T-helper 1 cell treated with Interleukin-12 subunit alpha and Interleukin-12 subunit beta and Interleukin-4 antibody, amounts not matched to agents 30 μg/mL and 1 μg/mL, for 36 hours (primary cell): ENCODE measurements at regions not wholly inside any gene's neighbourhood (a gene's known extent, or its start where the extent isn't known, plus 50 kb on each side); places are given as distances from the start of the nearest gene placed in this dataset.
"Not testable (repeated sequence)": the region's sequence is repeated elsewhere in the genome, so short reads cannot be mapped to it uniquely, and the experiment has no call there.

Source experiments
- H3K27ac Mint-ChIP-seq: one replicate; pipeline ENCODE4 v1.8.0; 2021; ENCODE audit warnings: mild to moderate bottlenecking, mixed read lengths
- H3K27me3 Mint-ChIP-seq: one replicate; pipeline ENCODE4 v1.8.0; 2021; ENCODE audit warnings: low read depth, mixed read lengths
- H3K36me3 Mint-ChIP-seq: one replicate; pipeline ENCODE4 v1.8.0; 2021; ENCODE audit warnings: low read depth, mixed read lengths
- H3K4me1 Mint-ChIP-seq: one replicate; pipeline ENCODE4 v1.8.0; 2021; ENCODE audit warnings: low read depth, mixed read lengths
- H3K4me3 Mint-ChIP-seq: one replicate; pipeline ENCODE4 v1.8.0; 2021; ENCODE audit warnings: mild to moderate bottlenecking, moderate library complexity, mixed read lengths
- H3K9me3 Mint-ChIP-seq: one replicate; pipeline ENCODE4 v1.8.0; 2021; ENCODE audit warnings: mixed read lengths

DNA sequence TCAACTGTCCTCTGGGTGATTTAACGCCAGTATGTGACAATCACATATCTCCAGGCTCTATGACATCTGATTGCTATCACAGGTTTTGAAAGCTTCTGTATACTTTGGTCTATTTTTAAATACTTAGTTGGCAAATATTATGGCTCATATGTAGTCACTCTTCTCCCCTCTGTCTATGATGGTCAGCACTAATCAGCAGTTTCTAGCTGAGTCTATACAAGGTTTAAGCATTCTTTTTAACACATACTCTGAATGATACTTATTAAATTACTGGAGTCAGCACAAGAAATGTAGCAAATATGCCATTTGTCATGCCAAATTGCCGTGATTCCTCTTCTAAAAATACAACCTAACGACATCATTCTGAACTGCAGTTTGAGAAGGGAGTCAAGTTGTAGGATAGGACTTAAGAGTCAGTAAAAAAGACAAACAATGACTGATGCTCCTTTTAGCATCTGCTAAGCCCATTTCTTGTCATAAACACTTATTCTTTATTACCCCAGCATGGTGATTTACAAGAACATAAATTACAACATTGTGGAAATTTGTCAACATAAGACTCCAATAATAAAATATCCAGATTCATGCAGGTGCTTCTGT is 947.8 kb downstream of the XPNPEP1 start:
- Mint-ChIP-seq H3K27ac (no peak overlapping the region), H3K4me3 (no peak overlapping the region)

DNA sequence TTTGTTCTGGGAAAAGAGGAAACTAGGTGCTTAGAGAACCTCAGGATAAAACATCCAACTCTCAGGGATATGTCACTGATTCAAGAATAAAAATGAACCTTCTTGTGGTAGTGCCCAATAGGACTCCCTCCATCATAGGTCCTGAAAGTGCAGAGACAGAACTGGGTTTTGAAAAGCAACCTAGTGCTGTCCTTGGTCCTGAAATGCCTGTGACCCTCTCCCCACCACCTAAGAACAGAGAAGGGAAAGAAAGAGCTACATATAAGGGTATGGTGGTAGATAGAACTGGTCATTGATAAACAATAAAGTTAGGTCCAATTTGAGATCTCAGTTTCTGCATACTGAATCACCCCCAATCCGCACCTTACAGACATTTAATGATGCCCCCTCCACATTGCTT is 953.3 kb downstream of the XPNPEP1 start:
- Mint-ChIP-seq H3K9me3 (peaks cover 11% of the 10 kb centered on the region), H3K27ac (no peak overlapping the region), H3K4me1 (no peaks in the 10 kb centered on the region), H3K36me3 (no peaks in the 10 kb centered on the region), H3K27me3 (no peaks in the 10 kb centered on the region), H3K4me3 (no peak overlapping the region)

More for the DNA sequence above, 947.8 kb downstream of the XPNPEP1 start:
- H3K36me3 Mint-ChIP-seq: no peaks in the 10 kb centered on the region
- peaks cover 11% of the 10 kb centered on the region for H3K9me3 Mint-ChIP-seq
- H3K4me1 Mint-ChIP-seq: no peaks in the 10 kb centered on the region
- no peaks in the 10 kb centered on the region for H3K27me3 Mint-ChIP-seq

DNA sequence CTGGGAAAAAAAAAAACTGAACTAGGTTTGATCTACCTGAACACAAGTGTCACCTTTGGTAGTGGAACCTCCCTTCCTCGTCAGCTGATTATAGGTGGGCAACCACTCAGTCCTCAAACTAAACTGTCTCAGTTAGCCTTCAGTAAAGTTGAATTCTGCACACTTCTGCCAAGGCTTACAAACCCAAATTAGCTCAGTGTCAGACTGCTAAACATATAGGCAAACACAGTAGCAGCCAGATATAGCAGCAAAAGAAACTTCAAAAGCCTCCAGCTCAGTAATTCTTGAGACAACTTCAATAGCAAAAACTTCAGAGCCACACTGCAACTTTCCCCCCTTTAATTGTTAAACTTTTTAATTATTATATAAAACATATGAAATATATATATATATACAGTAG is 956.9 kb downstream of the XPNPEP1 start:
- H3K9me3 Mint-ChIP-seq: peaks cover 10% of the 10 kb centered on the region
- H3K27me3 Mint-ChIP-seq: no peaks in the 10 kb centered on the region
- H3K4me1 Mint-ChIP-seq: no peaks in the 10 kb centered on the region
- no peak overlapping the region for H3K27ac Mint-ChIP-seq
- H3K36me3 Mint-ChIP-seq: no peaks in the 10 kb centered on the region
- H3K4me3 Mint-ChIP-seq: no peak overlapping the region

DNA sequence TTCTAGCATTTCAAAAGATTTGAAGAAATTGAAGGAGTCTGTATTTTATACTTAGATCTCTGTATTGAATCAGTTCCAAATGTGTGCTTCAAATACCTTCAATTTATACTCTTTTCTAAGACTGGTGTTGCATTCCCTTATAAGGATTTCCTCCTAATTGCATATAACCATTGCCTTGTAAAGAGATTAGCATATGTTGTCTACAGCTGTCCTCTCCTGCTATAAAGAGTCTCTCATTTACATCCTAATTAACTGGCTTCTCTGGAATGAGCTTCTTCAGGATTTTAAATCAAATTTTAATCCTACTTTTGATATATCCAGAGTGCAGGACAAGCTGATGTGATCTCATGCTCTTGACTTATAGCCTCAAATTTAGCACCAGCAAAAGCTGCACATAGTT is 957.3 kb downstream of the XPNPEP1 start:
- Mint-ChIP-seq H3K27me3 (no peaks in the 10 kb centered on the region), H3K9me3 (peaks cover 13% of the 10 kb centered on the region), H3K4me3 (no peak overlapping the region), H3K4me1 (no peaks in the 10 kb centered on the region), H3K27ac (no peak overlapping the region), H3K36me3 (no peaks in the 10 kb centered on the region)

DNA sequence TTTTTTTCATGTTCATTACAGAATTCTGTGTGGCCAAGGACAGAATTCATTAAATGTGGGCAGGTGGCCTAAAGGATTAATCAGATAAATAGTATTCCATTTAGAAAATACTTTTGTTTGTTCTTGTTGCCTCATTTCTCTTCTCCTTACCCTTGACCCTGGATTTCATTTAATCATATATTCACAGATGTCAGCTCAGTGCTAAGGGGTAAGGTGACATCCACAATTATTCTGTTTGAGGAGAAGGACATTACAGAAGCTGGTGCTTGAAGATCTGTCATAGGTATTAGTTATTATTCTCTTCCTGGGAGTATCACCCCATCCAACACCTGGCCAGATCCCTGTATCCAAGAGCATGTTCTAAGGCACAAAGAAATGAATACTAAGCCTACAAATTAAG is 961.1 kb downstream of the XPNPEP1 start:
- H3K4me1 Mint-ChIP-seq: no peaks in the 10 kb centered on the region
- no peaks in the 10 kb centered on the region for H3K27me3 Mint-ChIP-seq
- peaks cover 12% of the 10 kb centered on the region for H3K9me3 Mint-ChIP-seq
- no peak overlapping the region for H3K27ac Mint-ChIP-seq
- H3K4me3 Mint-ChIP-seq: no peak overlapping the region
- H3K36me3 Mint-ChIP-seq: no peaks in the 10 kb centered on the region

DNA sequence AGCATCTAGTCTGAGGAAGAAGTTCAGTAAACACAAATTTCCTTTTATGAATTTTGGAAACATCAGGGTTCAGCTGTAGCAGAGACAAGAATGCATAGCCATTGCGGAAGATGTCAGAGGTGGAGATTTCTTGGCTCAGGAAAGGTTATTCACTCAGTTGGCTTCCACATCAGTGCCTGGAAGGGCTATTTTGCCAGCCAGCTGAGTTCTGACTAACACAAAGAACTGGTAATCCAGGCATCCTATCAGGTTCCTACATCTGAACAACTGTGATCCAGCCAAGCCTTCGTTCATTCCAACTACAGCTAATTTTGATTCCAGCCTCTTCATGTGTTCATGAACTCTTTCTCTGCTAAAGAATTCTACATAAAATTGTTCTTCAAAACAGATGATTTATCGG is 965.6 kb downstream of the XPNPEP1 start:
- H3K27ac Mint-ChIP-seq: no peak overlapping the region
- H3K27me3 Mint-ChIP-seq: no peaks in the 10 kb centered on the region
- no peaks in the 10 kb centered on the region for H3K36me3 Mint-ChIP-seq
- H3K4me3 Mint-ChIP-seq: no peak overlapping the region
- H3K9me3 Mint-ChIP-seq: peaks cover 12% of the 10 kb centered on the region
- no peaks in the 10 kb centered on the region for H3K4me1 Mint-ChIP-seq

DNA sequence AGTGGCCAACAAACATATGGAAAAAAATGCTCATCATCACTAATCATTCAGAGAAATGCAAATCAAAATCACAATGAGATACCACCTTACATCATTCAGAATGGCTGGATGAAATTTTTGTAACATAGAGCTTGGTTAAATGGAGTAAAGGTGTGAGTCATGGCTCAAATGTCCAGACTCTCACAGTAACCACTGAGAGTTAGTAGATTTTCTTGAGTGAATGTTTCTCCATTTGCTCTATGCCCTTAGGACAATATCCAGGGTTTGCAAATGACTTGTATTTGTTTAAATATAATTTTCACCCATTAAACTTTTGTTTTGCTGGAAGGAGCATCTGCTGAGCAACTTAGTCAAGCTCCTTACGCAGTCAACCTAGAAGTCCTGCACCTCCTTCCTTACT is 967.2 kb downstream of the XPNPEP1 start:
- no peaks in the 10 kb centered on the region for H3K27me3 Mint-ChIP-seq
- H3K36me3 Mint-ChIP-seq: no peaks in the 10 kb centered on the region
- H3K27ac Mint-ChIP-seq: no peak overlapping the region
- H3K4me3 Mint-ChIP-seq: no peak overlapping the region
- peaks cover 17% of the 10 kb centered on the region for H3K9me3 Mint-ChIP-seq
- H3K4me1 Mint-ChIP-seq: no peaks in the 10 kb centered on the region

DNA sequence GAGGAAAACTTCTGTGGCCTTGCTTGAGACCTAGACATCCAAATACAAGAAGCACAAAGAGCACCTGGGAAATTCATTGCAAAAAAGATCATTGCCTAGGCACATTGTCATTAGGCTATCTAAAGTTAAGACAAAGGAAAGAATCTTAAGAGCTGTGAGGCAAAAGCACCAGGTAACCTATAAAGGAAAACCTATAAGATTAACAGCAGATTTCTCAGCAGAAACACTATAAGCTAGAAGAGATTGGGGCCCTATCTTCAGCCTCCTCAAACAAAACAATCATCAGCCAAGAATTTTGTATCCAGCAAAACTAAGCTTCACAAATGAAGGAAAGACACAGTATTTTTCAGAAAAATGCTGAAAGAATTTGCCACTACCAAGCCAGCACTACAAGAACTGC is 1003.3 kb downstream of the XPNPEP1 start:
- H3K4me3 Mint-ChIP-seq, H3K36me3 Mint-ChIP-seq, H3K27ac Mint-ChIP-seq, H3K4me1 Mint-ChIP-seq, H3K9me3 Mint-ChIP-seq, H3K27me3 Mint-ChIP-seq: not testable (repeated sequence)

DNA sequence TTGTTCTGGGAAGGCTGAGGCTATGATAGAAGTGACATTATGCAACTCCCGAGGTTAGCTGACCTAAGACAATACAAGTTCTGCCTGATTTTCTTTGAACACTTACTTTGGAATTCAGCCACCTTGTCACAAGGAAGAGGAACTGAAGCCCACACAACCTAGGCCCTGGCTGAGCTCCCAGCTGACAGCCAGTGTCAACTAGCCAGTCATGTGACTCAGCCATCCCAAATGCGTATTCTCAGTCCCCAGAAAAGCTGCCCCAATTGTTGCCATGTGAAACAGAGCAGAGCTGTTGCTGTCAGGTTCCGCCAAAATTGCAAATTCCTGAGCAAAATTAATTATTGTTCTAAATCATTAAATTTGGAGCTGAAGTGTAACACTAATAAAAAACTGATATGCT is 1010.0 kb downstream of the XPNPEP1 start:
- H3K27me3 Mint-ChIP-seq: peaks cover 14% of the 10 kb centered on the region
- no peaks in the 10 kb centered on the region for H3K36me3 Mint-ChIP-seq
- H3K9me3 Mint-ChIP-seq: no peaks in the 10 kb centered on the region
- no peak overlapping the region for H3K4me3 Mint-ChIP-seq
- no peak overlapping the region for H3K27ac Mint-ChIP-seq
- no peaks in the 10 kb centered on the region for H3K4me1 Mint-ChIP-seq

DNA sequence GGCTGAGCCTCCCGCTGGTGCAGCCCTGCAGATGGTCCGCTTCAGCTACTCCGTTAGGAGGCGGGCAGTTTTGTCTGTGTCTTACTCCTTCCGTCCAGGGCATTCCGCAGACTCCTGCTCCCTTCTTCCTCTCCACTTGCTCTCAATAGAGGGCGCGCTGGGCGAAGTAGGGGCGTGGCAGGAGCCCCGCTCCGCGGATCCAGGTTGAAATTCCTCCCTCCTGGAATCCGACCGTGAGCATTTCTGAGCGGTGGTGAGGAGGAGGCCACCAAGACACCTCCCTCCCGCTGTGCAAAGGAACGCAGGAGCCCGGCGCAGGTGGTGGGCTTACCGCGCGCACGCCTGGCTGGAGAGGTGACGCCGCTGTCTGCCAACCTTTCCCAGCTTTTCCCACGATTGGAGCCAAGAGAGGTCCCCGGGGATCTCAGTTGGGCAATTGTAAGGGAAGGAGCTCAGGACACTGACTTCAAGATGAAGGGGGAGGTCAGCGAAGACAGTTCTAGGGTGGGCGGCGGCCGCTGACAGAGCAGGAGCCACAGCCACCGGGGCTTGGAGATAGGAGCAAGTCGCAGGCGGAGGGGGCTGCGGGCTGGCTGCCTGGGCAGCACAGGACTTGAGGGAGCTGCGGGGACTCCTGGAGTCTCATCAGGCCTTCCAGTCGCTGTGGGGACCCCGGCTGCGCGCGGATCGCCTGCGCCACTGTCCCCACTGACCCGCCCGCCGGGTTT is 1011.3 kb downstream of the XPNPEP1 start:
- no peak overlapping the region for H3K27ac Mint-ChIP-seq
- no peaks in the 10 kb centered on the region for H3K36me3 Mint-ChIP-seq
- no peak overlapping the region for H3K4me3 Mint-ChIP-seq
- peaks cover 14% of the 10 kb centered on the region for H3K27me3 Mint-ChIP-seq
- H3K4me1 Mint-ChIP-seq: no peaks in the 10 kb centered on the region
- no peaks in the 10 kb centered on the region for H3K9me3 Mint-ChIP-seq

DNA sequence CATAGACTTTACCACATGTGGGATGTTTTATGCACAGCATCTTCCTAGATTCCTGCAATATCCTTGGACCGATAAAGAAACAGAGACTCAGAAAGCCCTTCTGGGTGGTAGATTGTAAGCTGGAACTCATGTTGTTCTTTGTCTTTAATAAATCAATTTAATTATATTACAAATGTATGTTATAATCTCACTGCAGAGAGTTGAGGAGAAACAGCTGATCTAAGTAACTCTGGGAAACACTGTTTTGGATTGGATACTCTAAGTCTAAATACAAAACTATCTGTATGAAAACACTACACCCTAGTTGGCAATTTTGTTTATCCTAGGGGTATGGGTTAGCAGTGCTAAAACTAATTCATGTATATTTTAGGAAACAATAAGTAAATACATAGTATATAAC is 1015.2 kb downstream of the XPNPEP1 start:
- no peaks in the 10 kb centered on the region for H3K36me3 Mint-ChIP-seq
- peaks cover 5% of the 10 kb centered on the region for H3K9me3 Mint-ChIP-seq

DNA sequence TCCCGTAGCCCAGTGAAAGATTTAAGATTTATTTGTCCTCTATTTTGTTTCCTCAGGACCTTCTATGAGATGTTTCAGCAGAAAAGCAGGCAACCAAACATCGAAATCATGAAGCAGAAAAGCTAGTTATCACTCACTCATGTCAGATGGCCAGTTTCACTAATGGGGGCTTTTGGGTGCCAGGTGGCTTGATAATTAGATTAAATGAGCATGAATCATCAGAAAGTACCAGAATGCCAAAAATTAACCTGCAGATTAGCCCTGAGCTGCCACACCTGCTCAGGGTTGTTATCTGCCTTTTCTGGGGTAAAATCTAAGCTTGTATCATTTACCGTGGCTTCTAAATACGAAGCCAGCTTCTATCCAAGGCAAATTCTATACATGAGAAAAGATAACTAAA is 1017.5 kb downstream of the XPNPEP1 start:
- Mint-ChIP-seq H3K27me3 (no peaks in the 10 kb centered on the region), H3K36me3 (no peaks in the 10 kb centered on the region), H3K4me3 (no peak overlapping the region), H3K27ac (no peak overlapping the region), H3K9me3 (peaks cover 5% of the 10 kb centered on the region), H3K4me1 (no peaks in the 10 kb centered on the region)

More for the DNA sequence above, 1015.2 kb downstream of the XPNPEP1 start:
- no peak overlapping the region for H3K27ac Mint-ChIP-seq
- no peak overlapping the region for H3K4me3 Mint-ChIP-seq
- no peaks in the 10 kb centered on the region for H3K4me1 Mint-ChIP-seq
- peaks cover 10% of the 10 kb centered on the region for H3K27me3 Mint-ChIP-seq

DNA sequence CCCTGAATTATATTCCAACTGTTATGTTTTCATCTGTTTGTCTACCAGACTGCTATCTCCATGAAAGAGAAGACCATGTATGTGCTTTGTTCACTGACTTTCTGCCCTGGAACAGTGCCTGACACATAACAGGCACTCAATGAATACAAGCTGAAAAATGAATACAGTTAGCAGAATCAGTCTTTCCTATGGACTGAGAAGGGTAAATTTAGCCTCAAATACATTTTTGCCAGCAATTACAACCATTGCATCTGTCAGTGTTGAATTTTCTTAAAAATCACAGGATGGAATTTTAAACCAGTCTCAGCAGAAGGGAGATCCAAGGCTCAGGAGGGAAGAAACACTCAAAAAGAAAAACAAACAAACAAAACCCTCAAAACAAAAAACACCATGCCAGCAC is 1018.1 kb downstream of the XPNPEP1 start:
- H3K27ac Mint-ChIP-seq: no peak overlapping the region
- H3K4me3 Mint-ChIP-seq: no peak overlapping the region
- no peaks in the 10 kb centered on the region for H3K4me1 Mint-ChIP-seq

DNA sequence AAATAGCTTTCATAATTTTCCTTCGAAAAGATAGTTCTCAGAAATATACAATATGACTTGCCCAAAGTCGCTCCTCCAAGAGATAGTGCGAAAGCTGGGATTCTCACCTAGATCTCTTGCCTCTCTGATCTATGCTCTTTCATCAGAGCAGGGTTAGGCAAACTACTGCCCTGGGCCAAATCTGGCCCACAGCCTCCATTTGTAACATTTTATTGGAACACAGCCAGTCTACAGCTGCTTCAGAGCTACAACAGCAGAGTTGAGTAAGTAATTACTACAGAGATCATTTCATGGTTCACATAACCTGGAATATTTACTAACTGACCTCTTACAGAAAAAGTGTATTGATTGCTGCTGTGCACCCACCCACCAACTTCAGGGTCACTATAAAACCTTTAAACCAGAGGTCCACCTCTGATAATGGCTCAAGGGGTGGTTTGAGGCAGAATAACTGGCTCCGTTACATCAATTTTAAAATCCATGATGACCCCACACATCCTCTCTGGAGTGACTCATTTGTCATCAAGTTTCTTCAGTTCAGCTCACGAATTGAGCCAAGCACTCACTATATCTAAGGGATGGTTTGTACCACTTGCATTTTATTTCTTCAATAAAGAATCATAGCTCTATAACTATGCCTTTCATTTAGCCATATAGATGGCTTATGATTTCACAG is 1019.0 kb downstream of the XPNPEP1 start:
- H3K36me3 Mint-ChIP-seq: no peaks in the 10 kb centered on the region
- H3K27me3 Mint-ChIP-seq: no peaks in the 10 kb centered on the region
- no peak overlapping the region for H3K4me3 Mint-ChIP-seq
- peaks cover 5% of the 10 kb centered on the region for H3K9me3 Mint-ChIP-seq
- no peaks in the 10 kb centered on the region for H3K4me1 Mint-ChIP-seq
- no peak overlapping the region for H3K27ac Mint-ChIP-seq

More for the DNA sequence above, 1018.1 kb downstream of the XPNPEP1 start:
- Mint-ChIP-seq H3K27me3 (no peaks in the 10 kb centered on the region), H3K36me3 (no peaks in the 10 kb centered on the region), H3K9me3 (peaks cover 5% of the 10 kb centered on the region)

DNA sequence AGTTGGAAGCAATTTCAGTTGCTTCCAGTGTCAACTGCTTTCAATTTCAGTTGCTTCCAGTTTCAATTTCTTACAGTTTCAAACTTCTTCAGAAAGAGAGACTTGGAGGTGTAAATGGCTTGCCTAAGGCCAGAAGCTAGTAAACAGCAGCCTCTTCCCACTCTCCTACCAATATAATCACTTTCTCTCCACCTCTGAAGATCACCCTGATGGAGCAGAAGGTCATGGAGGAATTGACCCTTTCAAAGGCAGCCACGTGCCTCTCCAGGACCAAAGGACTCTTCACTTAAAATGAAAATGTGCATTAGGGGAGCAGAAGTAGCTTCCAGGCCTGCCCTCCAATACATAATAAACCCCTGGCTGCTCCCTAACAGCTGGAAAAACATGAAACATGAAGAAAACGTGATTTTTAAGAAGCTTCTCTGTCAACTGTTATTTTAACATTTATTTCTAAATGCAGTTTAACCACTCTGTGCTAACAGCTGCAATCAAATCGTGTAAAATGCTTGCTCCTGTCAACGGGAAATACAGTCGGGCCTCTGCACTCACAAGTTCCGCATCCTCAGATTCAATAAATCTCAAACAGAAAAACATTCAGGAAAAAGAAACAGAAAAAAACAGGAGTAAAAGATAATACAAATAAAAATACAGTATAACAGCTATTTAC is 1020.6 kb downstream of the XPNPEP1 start:
- Mint-ChIP-seq H3K4me1 (no peaks in the 10 kb centered on the region), H3K27me3 (no peaks in the 10 kb centered on the region), H3K36me3 (no peaks in the 10 kb centered on the region), H3K4me3 (no peak overlapping the region), H3K9me3 (peaks cover 5% of the 10 kb centered on the region), H3K27ac (no peak overlapping the region)
